ENCODE measurements at regions not wholly inside any gene's neighbourhood (a gene's known extent, or its start where the extent isn't known, plus 50 kb on each side); places are given as distances from the start of the nearest gene placed in this dataset.

DNA sequence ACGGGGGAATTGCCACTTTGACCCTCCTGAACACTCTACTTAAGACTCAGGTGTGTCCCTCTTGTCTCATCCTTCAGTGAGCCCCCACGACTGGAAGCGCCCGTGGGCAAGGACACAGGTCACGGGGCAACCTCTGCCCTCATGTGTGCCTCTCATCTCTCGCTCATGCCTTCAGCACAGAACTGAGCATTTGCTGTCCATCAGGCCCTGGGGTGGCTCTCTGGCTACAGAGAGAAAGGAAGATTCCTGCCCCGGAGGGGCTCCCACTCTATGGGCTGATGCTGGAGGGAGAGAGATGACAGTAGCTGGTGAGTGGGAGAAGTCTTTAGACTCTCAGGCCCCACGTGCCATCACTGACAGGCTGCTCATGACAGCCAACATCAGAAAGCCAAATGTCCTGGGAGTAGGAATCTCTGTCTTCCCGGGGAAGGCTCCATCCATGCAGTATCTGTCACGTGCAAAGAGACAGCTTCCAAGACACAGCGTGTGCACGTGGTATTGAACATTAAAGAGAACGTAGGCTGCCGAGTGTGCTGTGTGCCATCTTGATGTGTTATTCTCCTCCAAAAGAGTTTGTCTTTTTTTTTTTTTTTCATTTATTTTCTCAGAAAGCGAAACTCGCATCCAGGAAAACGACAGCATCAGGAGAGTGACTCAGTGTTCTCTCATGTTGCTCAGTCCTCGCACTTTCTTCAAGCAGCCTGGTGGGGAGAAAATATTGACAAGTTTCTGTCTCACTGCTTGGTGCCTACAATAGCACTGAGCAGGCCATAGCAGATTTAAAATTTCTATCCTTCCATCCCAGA lies 190.5 kb downstream of the GAS1 start:
- DNase-seq, result no peak

DNA sequence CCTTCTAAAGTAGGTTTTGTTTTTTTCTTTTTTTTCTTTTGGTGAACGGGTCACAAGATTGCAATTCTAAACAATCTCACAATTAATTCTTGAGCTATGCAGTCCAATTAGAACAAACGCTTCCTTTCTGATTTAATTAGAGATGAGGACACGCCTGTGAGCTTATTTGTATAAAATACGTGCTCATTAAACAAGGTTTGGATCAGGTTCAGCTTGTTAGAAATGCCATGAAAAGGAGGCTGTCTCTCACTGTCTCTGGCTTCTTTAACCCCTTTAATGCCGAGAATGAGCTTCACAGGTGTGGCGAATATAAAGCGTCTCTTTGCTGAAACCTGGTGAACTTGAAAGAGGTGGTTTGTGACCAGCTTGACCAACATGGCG lies 191.8 kb downstream of the GAS1 start:
- DNase-seq, result no peak

DNA sequence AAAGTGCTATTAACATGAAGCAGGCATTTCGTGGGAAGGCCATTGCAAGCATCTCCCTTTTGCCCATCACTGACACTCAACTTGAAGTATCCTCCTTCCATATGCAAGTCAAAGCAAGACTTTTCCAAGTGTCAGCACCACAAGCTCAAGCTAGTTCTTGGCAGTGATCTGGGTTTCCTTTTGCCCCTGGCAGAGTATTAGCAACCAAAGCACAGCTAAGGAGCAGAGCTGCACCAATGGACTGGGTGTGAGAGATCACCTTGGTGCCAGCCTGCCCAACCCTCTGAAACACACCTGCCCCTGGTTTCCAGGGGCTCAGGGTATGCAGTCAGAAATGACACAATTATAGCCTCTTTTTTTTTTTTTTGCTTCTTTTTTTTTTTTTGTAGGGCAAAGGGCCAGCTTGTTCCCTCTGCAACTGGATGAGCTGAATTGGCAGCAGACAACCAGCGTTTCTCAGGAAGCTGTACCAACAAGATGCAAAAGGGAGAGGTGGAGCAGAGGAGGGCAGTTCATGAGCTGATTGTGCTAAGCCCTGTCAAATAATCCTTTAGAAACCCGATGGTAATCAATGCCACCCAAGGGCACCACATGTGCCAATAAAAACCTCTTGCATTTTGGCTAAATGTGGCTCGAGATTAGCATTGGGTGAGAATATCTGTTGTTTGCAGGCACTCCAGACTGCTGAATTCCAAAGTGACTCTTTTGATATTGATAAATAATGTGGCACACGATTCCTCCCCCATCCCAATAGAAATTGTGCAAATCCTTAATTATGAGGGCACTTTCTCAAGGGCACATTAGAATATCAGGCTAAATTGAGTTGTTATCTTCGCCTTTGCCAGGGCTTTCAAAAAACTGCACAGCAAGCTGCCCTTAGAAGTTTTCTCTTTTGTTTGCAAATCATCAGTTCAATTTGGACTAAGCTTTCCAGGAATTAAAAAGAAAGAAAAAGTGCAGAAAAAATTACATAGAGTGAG lies 192.4 kb downstream of the GAS1 start:
- DNase-seq, result no peak

DNA sequence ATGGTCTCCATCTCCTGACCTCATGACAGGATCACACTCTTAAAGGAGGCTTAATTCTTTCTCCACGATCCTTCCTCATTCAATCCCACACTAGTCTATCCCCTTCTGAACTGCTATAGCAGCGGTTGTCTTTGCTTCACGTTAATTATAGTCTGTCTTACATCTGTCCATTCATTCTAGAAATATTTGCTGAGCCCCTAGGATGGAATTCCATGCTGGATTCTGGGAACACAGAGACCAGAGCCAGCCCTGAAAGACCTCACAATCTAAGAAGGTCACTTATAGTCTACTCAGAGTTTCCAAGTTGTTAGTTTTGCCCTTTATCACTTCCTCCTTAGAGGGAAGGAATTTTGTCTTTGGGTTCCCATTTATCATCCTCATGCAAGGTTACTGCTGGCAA lies 193.5 kb downstream of the GAS1 start:
- no peak for DNase-seq

DNA sequence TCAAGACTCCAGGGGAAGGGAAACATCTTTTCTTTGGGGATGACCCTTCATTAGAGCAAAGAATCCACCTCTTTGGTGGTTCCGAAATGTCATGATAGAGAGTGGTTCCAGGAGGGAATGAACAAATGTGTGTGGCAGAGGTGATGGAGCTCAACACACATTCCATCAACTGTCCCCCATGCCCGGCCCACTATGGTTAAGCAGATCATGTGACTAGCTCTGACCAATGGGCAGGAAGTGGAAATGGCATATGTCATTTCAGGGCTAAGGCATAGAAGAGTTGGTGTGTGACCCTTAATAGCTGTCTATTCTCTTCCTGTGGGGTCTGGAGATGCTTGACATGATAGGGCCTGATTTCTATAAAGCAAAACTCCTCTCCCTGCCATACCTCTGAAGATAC lies 194.6 kb downstream of the GAS1 start:
- DNase-seq, result no peak

DNA sequence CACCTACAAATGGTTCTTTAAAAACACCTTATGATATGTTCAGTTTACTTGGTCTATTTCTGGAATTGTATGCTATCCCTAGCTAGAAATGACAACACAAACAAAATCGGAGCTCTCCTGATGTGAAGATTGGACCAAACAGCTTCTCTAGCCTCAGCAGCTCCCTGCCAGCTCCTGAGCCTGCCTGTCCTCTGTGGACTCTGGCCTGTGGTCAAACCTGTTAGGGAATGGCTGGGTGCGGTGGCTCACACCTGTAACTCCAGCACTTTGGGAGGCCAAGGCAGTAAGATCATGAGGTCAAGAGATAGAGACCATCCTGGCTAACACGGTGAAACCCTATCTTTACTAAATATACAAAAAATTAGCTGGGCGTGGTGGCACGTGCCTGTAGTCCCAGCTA lies 195.3 kb downstream of the GAS1 start:
- no peak for DNase-seq

DNA sequence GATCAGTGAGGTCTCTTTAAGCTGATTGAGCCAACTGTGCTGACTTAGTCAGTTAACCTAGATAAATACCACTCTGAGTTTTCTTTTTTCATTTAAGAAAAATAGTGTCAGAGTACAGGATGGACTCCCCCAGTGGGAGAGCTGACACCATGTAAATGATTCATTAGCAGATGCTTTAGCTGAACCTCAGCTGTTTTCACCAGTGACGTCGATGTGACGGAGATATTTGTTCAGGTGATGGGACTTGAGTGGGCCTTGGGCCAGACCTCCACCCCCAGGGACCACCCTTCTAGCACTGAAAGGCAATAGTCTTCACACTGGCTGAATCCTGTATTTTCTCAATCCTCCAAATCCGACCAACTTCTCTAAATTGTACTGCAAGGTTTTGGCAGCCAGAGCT lies 196.1 kb downstream of the GAS1 start:
- no peak for DNase-seq

DNA sequence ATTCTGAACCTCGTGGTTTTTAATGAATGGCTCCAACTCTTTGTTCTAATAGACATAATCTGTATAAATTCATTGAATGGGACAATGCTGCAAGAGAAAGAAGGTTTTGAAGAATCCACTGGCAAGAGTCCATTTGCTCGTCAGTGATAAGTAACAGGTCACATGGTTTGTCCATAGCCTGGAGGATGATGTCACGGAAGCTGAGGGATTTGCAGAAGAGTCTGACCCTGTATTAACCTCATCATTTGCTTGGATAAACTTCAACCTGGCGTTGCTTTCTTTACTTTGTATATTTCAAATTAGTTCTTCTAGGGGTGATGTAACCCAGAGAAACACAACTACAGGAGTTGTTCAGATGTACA lies 197.4 kb downstream of the GAS1 start:
- DNase-seq, result no peak

DNA sequence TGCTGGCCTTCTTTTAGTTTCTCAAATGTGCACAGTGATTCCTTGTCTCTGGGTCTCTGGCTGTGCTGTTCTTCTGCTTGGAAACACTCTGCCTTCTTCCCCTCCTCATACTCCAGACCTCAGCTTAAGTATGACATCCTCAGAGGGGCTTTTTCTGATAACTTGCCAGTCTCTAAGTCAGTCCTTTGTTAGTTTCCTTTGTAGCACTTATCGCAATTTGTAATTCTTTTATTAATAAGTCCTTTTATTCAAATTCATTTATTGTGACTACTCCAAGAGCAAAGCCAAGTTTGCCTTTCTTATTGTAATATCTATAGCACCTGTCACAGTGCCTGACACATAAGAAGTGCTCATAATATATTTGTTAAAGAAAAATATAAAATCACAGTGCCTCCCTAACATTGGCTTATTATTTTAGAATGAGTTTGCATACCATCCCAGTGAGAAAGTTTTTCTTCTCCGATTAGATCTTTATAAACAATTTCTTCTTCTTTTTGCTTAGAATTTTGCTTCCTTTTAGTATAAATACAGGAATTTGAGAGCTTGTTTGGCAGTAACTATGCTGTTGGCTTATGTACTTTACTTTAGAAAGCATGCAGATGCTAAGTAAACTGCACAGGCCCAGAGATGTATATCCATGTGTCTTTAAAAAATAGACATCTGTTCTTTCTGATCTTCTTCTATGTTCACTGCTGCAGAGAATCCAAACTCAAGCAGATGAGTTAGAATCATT lies 198.0 kb downstream of the GAS1 start:
- DNase-seq, result no peak

DNA sequence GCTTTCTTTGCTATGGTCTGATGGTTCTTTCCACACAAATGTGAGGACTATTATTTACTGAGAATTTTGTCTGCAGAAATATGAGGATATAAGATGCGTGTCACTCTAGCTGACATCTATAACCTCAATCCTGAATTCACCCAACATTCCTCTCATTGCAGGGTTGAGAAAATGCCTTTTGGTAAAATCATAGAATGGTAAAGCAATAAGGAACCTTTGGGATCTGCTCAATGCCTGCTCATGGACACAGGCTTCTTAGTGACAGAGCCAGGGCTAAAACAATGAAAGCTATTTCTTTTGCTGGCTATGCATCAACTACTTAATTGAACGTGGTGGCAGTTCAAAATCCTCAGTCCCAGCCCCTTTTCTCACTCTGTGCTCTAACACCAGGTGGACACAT lies 199.6 kb downstream of the GAS1 start:
- no peak for DNase-seq

DNA sequence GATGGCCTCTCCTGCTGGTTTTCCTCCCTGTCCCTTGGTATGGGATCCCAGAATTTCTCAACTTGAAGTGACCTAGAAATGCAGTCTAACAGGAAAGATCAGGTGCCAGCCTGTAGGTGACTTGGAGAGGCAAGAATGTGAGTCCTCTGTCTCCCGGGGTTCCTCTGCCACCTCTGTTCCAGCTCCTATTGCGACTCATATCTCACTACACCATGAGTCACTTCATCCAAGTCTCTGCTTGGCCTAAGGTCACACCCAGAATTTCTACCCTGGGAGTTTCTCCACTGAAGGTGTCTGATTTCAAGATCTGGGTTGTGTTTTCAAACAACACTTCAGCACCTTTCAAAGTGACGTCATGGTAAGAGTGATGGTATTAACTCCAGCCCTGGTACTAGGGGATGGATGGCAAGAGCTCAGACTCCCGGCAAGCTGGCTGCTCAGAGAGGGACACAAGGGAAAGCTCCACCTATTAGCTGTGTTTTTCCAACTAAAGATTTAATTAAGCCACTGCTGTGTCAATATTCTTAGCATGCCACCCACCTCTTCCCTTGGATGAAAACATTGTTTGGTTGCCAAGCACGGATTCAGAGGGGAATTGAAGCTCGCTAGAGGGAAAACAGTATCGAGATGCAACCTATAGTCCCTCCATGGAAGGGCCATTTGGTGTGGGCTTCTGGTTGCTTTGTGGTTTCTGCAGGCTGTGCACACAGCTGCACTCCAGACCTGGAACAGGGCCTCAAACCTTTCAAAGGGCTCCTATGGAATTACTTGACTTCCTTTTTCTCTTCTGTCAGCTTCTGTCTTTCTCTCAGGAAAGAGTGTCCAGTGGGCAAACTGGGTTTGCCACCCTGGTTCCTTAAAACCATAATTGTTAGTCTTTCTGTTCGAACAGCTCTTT lies 205.7 kb downstream of the GAS1 start:
- no peak for DNase-seq

DNA sequence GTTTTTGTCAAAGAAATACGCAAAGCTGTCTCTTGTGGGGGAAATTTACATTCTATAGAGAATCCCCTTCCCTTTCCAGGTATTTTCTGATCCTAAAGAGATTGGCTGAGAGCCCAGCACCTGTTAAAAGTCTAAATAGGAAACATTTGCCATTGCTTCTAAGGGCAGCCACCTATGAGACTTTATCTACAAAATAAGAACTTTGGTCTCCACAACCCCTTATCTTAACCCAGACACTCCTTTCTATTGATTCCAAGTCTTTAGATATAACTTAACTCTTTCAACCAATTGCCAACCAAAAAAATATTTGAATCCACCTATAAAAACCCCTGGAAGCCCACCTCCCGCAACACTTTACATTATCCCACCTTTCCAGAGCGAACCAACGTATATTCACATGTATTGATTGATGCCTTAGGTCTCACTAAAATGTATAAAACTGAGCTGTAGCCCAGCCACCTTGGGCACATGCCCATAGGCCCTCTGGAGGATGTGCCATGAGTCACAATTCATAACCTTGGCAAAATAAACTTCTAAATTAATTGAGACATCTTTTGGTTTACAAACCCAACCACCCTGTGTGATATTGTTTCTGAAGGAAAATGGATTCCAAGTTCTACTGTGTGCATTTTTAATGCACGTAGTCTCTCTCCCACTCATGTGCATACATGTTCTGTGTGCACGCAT lies 211.4 kb downstream of the GAS1 start:
- DNase-seq, result no peak

DNA sequence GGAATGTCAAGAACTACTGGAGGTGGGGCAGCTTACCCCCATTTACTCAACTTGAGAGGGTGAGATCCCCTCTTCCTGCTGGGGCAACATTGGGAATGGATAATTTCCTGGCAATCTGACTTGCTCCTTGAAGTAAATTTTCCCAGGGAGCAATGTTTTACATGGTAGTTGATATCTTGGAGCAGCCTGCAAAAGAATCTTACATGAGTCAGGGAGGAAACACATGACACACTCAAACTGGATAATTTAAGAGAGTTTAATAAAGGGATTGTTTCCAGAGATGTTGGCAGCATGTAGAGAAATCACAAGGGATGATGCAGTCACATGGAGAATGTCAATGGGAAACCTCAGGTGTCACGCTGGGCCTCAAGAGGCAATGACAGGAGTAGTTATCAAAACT lies 212.5 kb downstream of the GAS1 start:
- DNase-seq, result no peak

DNA sequence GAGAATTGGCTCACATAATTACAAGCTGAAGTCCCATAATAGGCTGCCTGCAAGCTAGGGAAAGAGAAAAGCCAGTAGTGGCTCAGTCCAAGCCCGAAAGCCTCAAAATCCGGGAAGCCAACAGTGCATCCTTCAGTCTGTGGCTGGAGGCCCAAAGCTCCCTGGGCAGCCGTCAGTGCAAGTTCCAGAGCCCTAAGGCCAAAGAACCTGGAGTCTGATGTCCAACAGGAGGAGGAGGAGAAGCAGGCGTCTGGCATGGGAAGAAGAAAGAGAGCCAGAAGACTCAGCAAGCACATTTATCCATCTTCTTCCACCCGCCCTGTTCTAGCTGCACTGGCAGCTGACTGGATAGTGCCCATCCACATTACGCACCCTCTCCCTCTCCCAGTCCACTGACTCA lies 213.4 kb downstream of the GAS1 start:
- no peak for DNase-seq

DNA sequence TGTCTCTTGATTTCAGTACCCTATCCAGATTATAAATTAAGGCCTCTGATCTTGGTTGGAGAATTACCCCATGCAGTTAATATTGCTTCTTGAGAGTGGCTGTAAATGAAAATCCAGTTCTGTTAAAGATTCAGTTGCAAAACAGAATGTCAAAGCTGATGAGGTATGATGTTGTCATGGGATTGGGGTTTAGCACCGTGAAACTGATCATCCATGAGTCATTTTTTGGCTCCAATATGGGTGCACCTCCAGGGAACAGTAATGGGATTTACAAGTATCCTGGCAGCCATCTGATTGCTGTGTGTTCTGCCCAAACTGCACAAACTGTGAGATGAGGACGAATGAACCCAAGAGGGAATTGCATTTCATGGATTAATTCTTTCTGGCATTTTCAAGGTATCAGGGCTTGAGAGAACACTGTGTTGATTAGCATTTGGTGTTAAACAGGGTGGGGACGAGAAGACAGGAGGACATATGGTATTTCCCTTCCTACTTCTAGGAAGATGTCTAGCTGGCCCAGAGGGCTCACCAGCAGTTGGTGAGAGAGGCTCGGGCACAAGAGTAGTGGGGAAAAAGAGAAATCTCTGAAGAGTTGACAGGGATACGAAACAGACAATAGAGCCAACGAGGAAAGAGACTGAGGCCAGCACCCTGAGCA lies 214.7 kb downstream of the GAS1 start:
- no peak for DNase-seq

DNA sequence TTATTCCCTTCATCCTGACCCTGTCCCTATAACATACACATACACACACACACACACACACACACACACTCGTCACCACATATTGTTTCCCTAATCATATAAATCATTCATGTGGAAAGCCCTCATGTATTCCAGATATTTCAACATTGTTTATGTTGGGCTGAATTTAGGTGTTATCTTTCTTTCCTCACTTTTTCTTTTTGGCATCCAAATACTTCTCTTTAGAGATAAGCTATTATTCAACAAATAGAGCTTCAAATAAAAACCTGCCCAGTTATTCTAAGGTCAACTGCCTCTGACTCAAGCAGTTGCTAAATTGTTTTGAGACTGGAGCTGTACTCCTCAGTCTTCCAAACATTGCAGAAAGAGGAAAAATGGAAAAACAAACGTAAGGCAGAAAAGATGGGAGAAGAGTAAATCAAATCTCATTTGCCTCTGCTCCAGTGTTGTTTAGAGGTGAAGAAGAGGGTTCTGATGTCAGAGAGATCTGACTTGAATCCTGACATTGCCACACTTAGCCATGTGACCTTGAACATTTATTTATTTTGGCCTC lies 215.7 kb downstream of the GAS1 start:
- DNase-seq, result no peak

DNA sequence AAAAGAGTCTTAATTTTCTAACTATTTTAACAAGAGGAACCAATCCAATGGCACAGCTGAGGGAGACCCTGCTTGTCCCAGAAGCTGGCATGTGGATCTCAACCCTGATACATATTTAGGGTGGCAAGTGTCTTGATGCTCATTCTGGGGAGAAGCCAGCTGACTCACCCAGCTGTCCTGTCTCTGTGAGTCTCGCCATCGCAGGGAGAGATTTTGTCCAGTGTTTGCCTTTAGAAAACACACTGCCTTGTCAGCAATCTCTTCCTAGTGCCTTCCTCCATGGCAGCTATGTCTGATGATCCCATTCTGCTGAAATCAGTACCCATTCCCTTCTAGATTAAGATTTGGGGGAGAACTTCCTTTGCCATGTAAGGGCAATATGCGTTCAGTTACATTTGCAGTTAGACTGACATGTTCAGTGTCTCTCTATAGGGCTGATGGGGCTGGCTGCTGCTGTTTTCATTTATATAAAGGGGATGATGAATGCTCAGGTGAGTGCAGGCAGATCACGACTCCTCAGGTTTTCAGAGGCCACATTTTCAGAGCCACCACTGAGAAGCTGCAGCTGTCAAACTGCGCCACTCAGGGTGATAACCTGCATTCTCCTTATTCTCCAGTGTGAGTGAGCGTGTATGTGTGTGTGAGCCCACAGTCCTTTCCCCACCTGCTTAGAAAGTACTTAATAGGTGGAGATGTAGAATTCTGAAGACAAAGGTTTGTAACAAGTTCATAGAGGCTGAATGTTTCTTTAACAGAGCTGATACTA lies 217.0 kb downstream of the GAS1 start:
- DNase-seq, result no peak

DNA sequence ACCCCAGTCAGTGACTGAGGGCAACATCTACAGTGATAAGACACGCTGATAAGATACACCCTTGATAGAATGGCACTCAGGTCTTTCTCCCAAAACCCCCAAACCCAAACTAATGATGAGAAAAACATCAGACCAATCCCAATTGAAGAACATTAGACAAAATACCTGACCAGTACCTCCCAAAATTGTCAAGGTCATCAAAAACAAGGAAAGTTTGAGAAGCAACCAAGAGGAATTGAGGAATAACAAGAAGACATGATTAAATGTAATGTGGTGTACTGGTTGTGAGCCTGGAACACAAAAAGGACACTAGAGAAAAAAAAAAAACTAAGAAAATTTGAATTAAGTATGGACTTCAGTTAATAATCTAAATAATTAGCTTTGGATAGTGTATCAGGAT lies 222.8 kb downstream of the GAS1 start:
- DNase-seq, result no peak

DNA sequence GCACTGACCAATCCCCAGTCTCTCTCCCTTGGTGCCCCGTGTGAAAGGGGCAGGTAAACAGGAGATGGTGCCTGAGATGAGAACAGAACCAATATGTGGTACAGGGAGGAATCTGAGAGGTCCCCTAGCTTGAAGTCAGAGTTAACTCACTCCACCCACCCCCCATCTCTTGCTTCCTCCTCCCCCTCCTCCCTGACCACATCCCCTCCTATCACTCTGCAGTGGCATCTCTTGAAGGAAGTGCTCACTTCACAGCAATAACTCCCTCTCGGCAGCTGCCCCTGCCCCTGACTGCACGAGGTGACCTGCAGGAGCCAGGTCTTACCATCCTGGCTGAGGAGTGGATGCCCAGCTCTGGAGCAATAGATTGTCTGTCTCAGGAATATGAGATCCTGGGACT lies 224.0 kb downstream of the GAS1 start:
- no peak for DNase-seq

DNA sequence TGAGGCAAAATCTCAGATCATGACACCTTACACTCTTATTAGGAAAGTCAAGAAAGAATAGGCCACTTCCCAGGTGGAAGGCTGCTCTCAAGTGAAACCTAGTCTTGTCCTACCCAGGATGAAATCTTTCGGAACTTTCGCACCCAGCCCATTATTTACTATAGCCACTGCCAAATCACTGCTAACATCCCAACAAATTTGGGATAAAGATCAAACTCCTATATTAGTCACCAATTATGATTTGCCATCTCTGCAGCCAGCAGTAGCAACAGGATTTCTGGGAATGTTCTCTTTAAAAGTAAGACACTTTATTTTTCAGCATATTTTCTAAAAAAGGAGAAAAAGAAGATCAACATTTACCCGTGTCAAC lies 224.6 kb downstream of the GAS1 start:
- no peak for DNase-seq
